Caco-2 (cell line): ENCODE measurements at regions not wholly inside any gene's neighbourhood (a gene's known extent, or its start where the extent isn't known, plus 50 kb on each side); places are given as distances from the start of the nearest gene placed in this dataset.

Source experiments
- BruUV-seq: library from RNA; stranded (reverse); fragments of 400-500 nt; replicated peaks from 2 replicates; lab custom pipeline; 2021; lab: Mats Ljungman, UMichigan
- CTCF ChIA-PET: fragments of 300-600 bp; sonication (Branson Sonifier 250); formaldehyde crosslinking; loops from one replicate; lab custom pipeline; 2022; ENCODE audit warnings: antibody characterized with exemption; lab: Charles Lee
- POLR2A ChIA-PET: fragments of 300-600 bp; sonication (Branson Sonifier 250); formaldehyde crosslinking; loops from one replicate; lab custom pipeline; 2022; ENCODE audit warnings: antibody characterized with exemption; lab: Charles Lee
- DNase-seq, 2 experiments: peaks; one replicate each; pipeline versions ENCODE4 v3.0.0 to v3.0.0-alpha.2; 2020 to 2022
- H3K27me3 ChIP-seq: replicated peaks from 2 replicates; pipeline ENCODE4 v1.6.0; 2011; ENCODE audit warnings: low read length; ENCODE audit not compliant: control insufficient read depth, insufficient read depth
- H3K36me3 ChIP-seq: 2 replicates; pipeline ENCODE4 v1.5.1; 2011; ENCODE audit warnings: low read length; ENCODE audit not compliant: control insufficient read depth, insufficient read depth
- H3K4me1 ChIP-seq: fragments of 250-450 bp; sonication (Bioruptor Pico); 2 replicates; pipeline ENCODE4 v1.5.1; 2020; ENCODE audit warnings: mild to moderate bottlenecking
- H3K4me3 ChIP-seq: 2 replicates; pipeline ENCODE4 v1.5.1; 2011; ENCODE audit warnings: low read depth, mild to moderate bottlenecking, control low read depth, low read length
- H3K9me3 ChIP-seq: fragments of 250-450 bp; sonication (Bioruptor Pico); 2 replicates; pipeline ENCODE4 v1.5.1; 2020; ENCODE audit warnings: mild to moderate bottlenecking, moderate library complexity
- H3K27ac Mint-ChIP-seq: one replicate; pipeline ENCODE4 v1.8.0; 2022; ENCODE audit warnings: mixed read lengths; ENCODE audit not compliant: unreplicated experiment
- H3K27me3 Mint-ChIP-seq: one replicate; pipeline ENCODE4 v1.8.0; 2022; ENCODE audit warnings: mixed read lengths; ENCODE audit not compliant: insufficient read depth, unreplicated experiment
- H3K36me3 Mint-ChIP-seq: one replicate; pipeline ENCODE4 v1.8.0; 2022; ENCODE audit warnings: mild to moderate bottlenecking, mixed read lengths; ENCODE audit not compliant: insufficient read depth, unreplicated experiment
- H3K4me1 Mint-ChIP-seq: one replicate; pipeline ENCODE4 v1.8.0; 2022; ENCODE audit warnings: low read depth, mixed read lengths; ENCODE audit not compliant: unreplicated experiment
- H3K4me3 Mint-ChIP-seq: one replicate; pipeline ENCODE4 v1.8.0; 2022; ENCODE audit warnings: mild to moderate bottlenecking, moderate library complexity, mixed read lengths; ENCODE audit not compliant: unreplicated experiment
- H3K9me3 Mint-ChIP-seq: one replicate; pipeline ENCODE4 v1.8.0; 2022; ENCODE audit warnings: mixed read lengths; ENCODE audit not compliant: unreplicated experiment
- intact Hi-C: fragments of 100-400 bp; cut with micrococcal nuclease; formaldehyde crosslinking; loops from one replicate; pipeline ENCODE4 v1.10.0; 2022; ENCODE audit not compliant: unreplicated experiment
- TF ChIP-seq, protein P1 (sequence below), 2 experiments: fragments of 200-600 bp in 1 of 2; IDR thresholded peaks; 1 replicate in 1 of 2; 2 replicates in 1 of 2; pipeline versions ENCODE4 v1.5.1 to v1.8.0; 2011 to 2022; ENCODE audit warnings: antibody characterized with exemption in 1 of 2, control low read depth in 1 of 2, inconsistent platforms in 1 of 2, low read depth in 1 of 2, low read length in 1 of 2, mild to moderate bottlenecking in 1 of 2, moderate library complexity in 1 of 2; ENCODE audit not compliant: insufficient read depth in 1 of 2, severe bottlenecking in 1 of 2, unreplicated experiment in 1 of 2

DNA sequence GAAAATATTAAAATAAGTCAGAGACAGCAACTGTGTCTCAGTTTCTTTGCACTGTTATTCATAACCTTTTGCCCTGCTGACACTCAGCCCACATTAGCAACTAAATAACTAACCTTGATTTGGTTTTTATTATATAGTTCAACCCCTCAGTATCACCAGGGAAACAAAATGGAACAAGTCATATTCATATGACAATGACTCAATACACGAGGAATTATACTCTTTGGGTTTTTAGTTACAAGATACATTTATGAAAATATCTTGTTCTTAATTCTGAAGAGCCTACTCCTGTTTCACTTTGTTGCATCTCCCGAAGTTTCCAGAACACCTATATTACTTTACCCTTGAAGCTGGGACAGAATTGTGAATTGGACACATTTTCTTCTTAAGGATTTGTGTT, 845.4 kb downstream of the EFNA5 start:
- Mint-ChIP-seq H3K27me3 (no peaks in the 10 kb centered on the region), H3K4me3 (no peak overlapping the region), H3K9me3 (no peaks in the 10 kb centered on the region), H3K4me1 (no peaks in the 10 kb centered on the region), H3K36me3 (no peaks in the 10 kb centered on the region), H3K27ac (no peak overlapping the region)
- H3K9me3 ChIP-seq: no peaks in the 10 kb centered on the region
- DNase-seq: no peak
- intact Hi-C loops: no loop called here
- POLR2A ChIA-PET: no interaction called here
- peaks cover 19% of the 10 kb centered on the region; the same call in 1 of the 2 replicates for H3K4me1 ChIP-seq
- no peaks in the 10 kb centered on the region for H3K27me3 ChIP-seq
- CTCF ChIA-PET: no interaction called here
- no TSS peak for BruUV-seq
- TF ChIP-seq, protein P1, sequence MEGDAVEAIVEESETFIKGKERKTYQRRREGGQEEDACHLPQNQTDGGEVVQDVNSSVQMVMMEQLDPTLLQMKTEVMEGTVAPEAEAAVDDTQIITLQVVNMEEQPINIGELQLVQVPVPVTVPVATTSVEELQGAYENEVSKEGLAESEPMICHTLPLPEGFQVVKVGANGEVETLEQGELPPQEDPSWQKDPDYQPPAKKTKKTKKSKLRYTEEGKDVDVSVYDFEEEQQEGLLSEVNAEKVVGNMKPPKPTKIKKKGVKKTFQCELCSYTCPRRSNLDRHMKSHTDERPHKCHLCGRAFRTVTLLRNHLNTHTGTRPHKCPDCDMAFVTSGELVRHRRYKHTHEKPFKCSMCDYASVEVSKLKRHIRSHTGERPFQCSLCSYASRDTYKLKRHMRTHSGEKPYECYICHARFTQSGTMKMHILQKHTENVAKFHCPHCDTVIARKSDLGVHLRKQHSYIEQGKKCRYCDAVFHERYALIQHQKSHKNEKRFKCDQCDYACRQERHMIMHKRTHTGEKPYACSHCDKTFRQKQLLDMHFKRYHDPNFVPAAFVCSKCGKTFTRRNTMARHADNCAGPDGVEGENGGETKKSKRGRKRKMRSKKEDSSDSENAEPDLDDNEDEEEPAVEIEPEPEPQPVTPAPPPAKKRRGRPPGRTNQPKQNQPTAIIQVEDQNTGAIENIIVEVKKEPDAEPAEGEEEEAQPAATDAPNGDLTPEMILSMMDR (IDR thresholded peaks at IDR 0.05; ENCODE audit: insufficient read depth in 1 of 2, low read depth in 1 of 2, low read length in 1 of 2, severe bottlenecking in 1 of 2, unreplicated experiment in 1 of 2): no peak
- no peaks in the 10 kb centered on the region for H3K36me3 ChIP-seq
- no peak overlapping the region for H3K4me3 ChIP-seq

DNA sequence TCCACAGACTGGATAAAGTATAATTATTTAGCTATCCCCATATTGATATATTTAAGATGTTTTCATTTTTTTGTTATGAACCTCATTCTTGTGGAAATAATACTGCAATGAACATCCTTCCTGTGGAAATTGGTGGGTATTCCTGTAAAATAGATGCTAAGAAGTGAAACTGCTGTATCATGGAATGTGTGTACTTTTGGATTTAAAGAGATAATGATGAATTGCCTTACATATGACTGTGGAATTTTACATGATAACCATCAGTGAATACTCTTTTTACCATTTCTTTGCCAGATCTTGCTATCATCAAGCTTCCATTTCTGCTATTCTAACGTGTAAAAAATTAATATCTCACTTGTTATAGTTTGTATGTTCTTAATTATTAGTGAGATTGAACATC, 847.9 kb downstream of the EFNA5 start:
- H3K36me3 Mint-ChIP-seq: no peaks in the 10 kb centered on the region
- no peak overlapping the region for H3K4me3 Mint-ChIP-seq
- DNase-seq: no peak
- ChIA-PET POLR2A (interaction anchor here (0.5 kb wide), 1 partner anchor 21 kb away, joined by 3 read pairs; no protein-coding TSS in a partner anchor), CTCF (no interaction called here)
- no peaks in the 10 kb centered on the region for H3K4me1 Mint-ChIP-seq
- H3K27me3 Mint-ChIP-seq: no peaks in the 10 kb centered on the region
- TF ChIP-seq, protein P1 (IDR thresholded peaks at IDR 0.05; ENCODE audit: insufficient read depth in 1 of 2, low read depth in 1 of 2, low read length in 1 of 2, severe bottlenecking in 1 of 2, unreplicated experiment in 1 of 2): no peak
- Histone ChIP-seq H3K9me3 (no peaks in the 10 kb centered on the region), H3K4me1 (peaks cover 19% of the 10 kb centered on the region; the same call in 1 of the 2 replicates), H3K27me3 (no peaks in the 10 kb centered on the region), H3K36me3 (no peaks in the 10 kb centered on the region), H3K4me3 (no peak overlapping the region)
- intact Hi-C loops: no loop called here
- no TSS peak for BruUV-seq
- H3K9me3 Mint-ChIP-seq: no peaks in the 10 kb centered on the region
- H3K27ac Mint-ChIP-seq: no peak overlapping the region

DNA sequence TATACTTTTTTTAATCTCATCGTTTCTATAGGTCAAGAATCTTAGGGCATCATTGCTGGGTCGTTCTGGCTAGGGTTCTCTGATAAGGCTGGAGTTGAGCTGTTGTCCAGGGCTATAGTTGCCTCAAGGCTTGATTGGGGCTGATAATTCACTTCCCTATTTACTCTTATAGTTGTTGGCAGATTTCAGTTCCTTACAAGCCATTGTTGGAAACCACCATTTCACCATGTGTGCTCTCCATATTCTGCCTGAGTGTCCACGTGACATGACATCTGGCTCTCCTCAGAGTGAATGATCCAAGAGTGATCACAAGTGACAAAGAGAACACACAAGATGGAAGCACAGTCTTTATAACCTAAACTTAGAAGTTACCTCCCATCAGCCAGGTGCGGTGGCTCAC, 852.2 kb downstream of the EFNA5 start:
- Mint-ChIP-seq H3K27me3 (no peaks in the 10 kb centered on the region), H3K4me3 (no peak overlapping the region), H3K27ac (no peak overlapping the region), H3K36me3 (no peaks in the 10 kb centered on the region), H3K4me1 (no peaks in the 10 kb centered on the region), H3K9me3 (no peaks in the 10 kb centered on the region)
- ChIA-PET POLR2A (no interaction called here), CTCF (no interaction called here)
- TF ChIP-seq, protein P1 (IDR thresholded peaks at IDR 0.05; ENCODE audit: insufficient read depth in 1 of 2, low read depth in 1 of 2, low read length in 1 of 2, severe bottlenecking in 1 of 2, unreplicated experiment in 1 of 2): no peak
- no peak for DNase-seq
- intact Hi-C loops: no loop called here
- H3K4me3 ChIP-seq: no peak overlapping the region
- peaks cover 19% of the 10 kb centered on the region; the same call in 1 of the 2 replicates for H3K4me1 ChIP-seq
- BruUV-seq: no TSS peak
- H3K9me3 ChIP-seq: no peaks in the 10 kb centered on the region
- no peaks in the 10 kb centered on the region for H3K27me3 ChIP-seq
- no peaks in the 10 kb centered on the region for H3K36me3 ChIP-seq
